GM19463 (cell line): ENCODE measurements at regions not wholly inside any gene's neighbourhood (a gene's known extent, or its start where the extent isn't known, plus 50 kb on each side); places are given as distances from the start of the nearest gene placed in this dataset.

Experiments used
- ATAC-seq: cut with Tn5 transposase; IDR thresholded peaks from one replicate; pipeline ENCODE4 v1.9.1; 2021; ENCODE audit warnings: mild to moderate bottlenecking, moderate library complexity; ENCODE audit not compliant: unreplicated experiment

- no peak for ATAC-seq
These were observed 82.7 kb upstream of the MBNL1 start for GRCh38 chr3:152185891-152186630.

- ATAC-seq: no peak
These were observed 78.0 kb upstream of the MBNL1 start for GRCh38 chr3:152190636-152191183.

GRCh38 chr3:152192050-152192449 is 76.7 kb upstream of the MBNL1 start:
- no peak for ATAC-seq

- peak; percentile 11 for ATAC-seq
These were observed 75.6 kb upstream of the MBNL1 start for GRCh38 chr3:152192936-152193672.

- ATAC-seq: peak; percentile 65
These were observed 75.0 kb upstream of the MBNL1 start for GRCh38 chr3:152193673-152194267.

DNA sequence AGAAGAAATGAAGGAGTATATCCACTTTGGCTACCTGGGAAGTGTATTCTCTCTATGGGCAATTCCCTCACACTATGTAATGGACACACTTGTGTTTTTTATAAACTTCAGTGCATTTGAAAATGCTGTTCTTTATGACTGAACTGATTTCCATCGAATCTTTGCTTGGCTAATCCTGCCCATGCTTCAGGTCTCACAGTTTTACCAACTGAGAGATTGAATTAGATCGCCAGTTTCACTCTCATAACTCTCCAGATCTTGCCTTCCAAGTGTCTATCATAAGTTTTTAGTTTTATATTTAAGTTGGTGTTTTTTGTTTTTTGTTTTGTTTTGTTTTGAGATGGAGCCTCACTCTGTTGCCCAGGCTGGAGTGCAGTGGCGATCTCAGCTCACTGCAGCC is 73.5 kb upstream of the MBNL1 start:
- ATAC-seq: no peak

DNA sequence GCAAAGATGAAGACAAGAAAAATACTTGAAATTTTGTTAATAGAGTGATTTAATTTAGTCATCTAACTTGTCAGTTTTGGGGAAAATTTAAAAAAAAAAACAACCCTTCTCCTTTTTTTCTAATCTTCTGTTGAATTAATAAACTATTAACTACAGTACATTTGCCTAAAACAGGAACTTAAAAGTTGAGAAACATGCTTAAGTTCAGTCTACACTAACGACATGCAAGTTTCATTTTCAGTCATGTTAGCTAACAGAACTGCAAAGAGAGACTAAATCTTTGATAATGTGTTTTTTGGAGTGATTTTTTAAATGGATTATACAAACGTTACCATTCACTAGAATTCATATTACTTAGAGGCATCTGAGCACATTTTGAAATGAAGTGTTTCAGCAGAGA is 71.9 kb upstream of the MBNL1 start:
- ATAC-seq: peak; percentile 32

DNA sequence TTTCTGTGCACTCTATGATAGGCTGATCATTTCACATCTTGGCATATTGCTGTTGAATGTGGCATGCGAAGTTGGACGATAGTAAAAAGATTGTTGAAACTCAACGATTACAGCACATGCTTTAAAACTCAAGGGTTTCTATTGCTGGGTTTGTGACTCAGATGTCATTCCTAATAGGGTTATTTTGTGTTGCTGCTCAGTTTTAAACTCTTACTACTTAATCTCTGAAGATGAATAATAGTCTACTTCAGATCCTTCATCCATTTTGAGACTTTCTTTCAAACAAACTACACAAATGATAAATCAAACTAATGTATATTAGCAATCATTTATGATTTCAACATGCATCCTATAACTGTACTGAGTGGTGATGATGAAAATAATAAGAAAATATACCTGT is 71.3 kb upstream of the MBNL1 start:
- no peak for ATAC-seq

DNA sequence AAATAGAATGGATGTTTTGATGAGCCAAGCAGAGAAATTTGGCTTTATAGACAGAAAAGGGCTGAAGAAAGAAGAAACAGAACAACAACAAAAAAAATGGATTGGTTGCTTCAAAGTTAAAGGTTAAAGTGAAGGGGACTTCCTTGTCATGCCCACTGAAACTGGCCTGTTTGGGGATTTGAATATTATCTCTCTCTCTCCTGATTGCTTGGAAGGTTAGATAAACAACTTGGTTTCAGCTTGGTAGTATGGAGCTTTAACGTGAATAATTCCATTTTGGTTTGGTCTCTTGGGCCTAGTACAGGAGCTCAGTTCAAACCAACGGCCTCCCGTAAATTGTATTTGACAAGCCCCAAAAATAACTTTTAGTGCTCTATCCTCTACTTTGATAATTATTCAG is 70.8 kb upstream of the MBNL1 start:
- ATAC-seq: peak; percentile 23

DNA sequence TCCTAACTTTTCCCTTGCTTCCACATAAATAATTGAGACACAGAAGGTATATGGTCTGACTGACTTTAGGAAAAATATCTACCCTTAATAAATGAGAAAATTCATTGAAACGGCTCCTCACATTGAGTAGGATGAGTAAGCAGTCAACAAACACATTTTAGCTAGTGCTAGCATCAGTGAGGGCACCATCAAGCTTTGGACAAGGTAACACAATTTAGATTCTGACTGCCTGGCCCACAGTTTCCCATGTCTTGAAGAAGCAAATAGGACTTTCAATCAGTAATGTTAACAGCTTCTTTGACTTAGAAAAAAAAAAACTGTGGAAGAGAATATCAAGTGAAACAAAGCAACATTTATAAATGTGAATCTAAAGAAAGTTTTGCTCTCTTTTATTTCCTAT is 70.1 kb upstream of the MBNL1 start:
- no peak for ATAC-seq

- ATAC-seq: peak; percentile 24
These were observed 69.5 kb upstream of the MBNL1 start for GRCh38 chr3:152199102-152199840.

- no peak for ATAC-seq
These were observed 68.0 kb upstream of the MBNL1 start for GRCh38 chr3:152200476-152201420.

DNA sequence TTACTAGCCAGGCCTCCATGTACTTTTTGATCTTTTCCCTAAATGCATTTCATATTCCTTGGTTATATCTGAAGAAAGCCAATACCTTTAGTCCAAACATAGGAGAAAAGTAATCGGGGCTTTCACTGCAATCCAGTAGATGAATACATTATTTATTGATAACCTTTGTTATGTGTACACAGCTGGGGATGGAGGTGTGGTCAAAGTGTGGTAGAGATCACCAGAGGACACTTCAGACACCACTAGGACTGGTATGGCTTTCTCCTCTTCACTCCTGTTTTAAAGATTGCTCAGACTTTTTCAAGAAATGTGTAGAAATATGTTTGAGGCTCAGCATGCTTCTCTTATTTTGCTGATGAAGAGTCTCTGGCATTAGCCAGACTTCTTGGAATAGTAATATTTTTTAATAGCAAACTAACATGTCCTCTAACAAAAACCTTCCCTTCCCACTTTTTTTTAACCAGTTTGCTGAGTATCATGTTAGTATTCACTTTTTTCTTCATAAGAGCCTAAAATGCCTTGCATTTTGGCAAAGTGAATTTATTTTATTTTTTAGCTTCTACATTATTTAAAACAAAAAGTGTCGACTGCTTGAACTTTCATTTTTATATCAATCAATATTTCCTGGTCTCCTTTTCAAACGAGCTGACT is 65.6 kb upstream of the MBNL1 start:
- peak; percentile 30 for ATAC-seq

DNA sequence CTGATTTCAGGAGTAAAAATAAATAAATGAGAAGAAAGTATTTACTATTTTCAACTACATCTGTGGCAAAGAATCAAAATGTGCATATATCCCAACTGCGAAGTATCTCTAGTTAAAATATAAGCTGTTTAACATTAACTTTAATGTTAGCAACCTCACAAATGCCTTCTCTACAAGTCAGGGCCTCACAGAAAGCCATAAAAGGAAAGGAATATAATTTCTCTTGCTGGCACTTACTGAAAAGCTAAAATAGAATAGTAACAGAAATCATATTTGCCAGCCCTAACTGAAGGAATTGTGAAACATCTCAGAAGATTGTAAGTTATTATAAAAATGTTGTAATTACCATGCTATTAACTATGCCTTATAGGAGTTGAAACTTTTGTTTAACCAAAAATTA is 65.1 kb upstream of the MBNL1 start:
- ATAC-seq: no peak

- ATAC-seq: no peak
These were observed 64.5 kb upstream of the MBNL1 start for GRCh38 chr3:152204218-152204617.

DNA sequence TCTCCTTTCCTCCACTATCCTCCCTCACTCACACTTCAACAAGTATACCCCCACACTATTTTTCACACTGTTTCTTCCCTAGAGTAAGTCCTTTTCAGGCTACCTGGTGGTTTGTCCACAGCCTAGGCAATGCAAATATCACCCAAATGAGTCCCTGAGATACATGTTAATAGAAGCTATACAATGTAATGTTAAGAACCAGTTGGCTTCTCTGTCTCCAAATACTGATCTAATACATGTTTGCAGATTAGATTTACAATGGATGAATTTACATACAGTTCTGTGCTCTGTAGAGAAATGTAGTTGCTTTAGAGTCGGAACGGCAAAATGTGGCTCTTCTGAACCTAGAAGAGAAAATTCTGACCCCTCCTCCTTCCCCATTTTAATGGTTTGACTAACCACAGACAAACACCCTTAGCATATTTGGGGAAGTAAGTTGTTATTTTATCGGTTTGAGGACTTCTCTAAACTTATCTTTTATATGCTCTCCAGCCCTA is 63.6 kb upstream of the MBNL1 start:
- ATAC-seq: peak; percentile 46

DNA sequence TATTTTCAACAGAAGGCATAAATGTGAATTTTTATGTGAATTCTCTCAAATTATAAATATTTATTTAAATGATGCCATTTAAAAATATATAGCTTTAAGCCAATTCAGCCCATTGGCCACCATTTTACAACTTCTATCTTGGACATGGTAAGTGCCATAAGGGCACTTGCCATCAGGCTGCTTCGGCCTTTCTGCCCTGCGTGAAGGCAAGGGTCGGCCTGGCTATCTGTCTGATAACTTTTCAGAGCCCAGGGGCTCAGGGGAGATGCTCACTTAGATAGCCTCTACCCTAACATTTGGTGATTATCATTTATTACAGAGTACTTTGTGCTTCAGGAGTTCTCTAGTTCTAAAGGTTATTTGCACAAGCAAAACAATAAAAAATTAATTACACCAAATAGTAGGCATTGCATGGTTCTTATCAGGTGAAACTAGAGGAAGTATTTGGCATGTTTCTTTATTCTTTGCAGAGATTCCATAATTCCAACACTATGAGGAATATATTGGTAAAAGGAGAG is 62.4 kb upstream of the MBNL1 start:
- ATAC-seq: no peak

- no peak for ATAC-seq
These were observed 60.3 kb upstream of the MBNL1 start for GRCh38 chr3:152208439-152208838.

DNA sequence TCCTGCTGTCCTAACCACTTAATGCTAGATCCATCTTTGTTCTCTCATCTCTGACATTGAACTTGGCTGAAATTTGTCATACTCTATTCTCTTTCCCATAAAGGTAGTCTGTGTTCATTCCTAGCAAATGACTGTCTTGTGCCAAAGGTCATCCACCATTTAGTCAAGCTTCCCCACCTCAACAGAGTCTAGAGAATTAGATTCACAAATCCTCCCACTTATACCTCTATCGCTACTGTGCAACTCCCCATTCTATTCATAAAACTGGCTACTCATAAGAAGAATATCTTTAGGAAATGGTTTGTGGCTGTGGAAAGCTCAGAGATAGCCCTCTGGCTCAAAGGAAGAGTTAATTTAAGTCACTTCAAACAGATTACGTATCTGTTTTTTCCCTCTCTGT is 59.7 kb upstream of the MBNL1 start:
- ATAC-seq: no peak
